GM23338 (cell line): ENCODE measurements at regions not wholly inside any gene's neighbourhood (a gene's known extent, or its start where the extent isn't known, plus 50 kb on each side); places are given as distances from the start of the nearest gene placed in this dataset.

Experiments
- ATAC-seq: fragments of 200-7000 bp; cut with Tn5 transposase; 3 replicates; pipeline ENCODE4 v1.9.1; 2020
- DNase-seq: peaks from one replicate; pipeline ENCODE4 v3.0.0-alpha.2; 2015; ENCODE audit warnings: low spot score
- H2AFZ ChIP-seq: fragments of 200-600 bp; sonication (generic); 2 replicates; pipeline ENCODE4 v1.8.0; 2016; ENCODE audit warnings: antibody characterized with exemption, mild to moderate bottlenecking, moderate library complexity
- H3F3A ChIP-seq: fragments of 200-600 bp; sonication (generic); replicated peaks from 2 replicates; pipeline ENCODE4 v1.8.0; 2017; ENCODE audit warnings: antibody characterized with exemption, mixed run types, low read depth
- H3K27ac ChIP-seq: fragments of 200-600 bp; sonication (generic); 2 replicates; pipeline ENCODE4 v1.6.1; 2016; ENCODE audit warnings: low read depth
- H3K27me3 ChIP-seq: fragments of 200-600 bp; sonication (generic); 2 replicates; pipeline ENCODE4 v1.8.0; 2016; ENCODE audit warnings: mild to moderate bottlenecking, mixed run types, moderate library complexity; ENCODE audit not compliant: insufficient read depth
- H3K36me3 ChIP-seq: fragments of 200-600 bp; sonication (generic); 2 replicates; pipeline ENCODE4 v1.8.0; 2016; ENCODE audit warnings: mild to moderate bottlenecking; ENCODE audit not compliant: insufficient read depth
- H3K4me1 ChIP-seq: fragments of 200-600 bp; sonication (generic); 2 replicates; pipeline ENCODE4 v1.8.0; 2016; ENCODE audit warnings: mild to moderate bottlenecking, moderate library complexity; ENCODE audit not compliant: insufficient read depth
- H3K4me2 ChIP-seq: fragments of 200-600 bp; sonication (generic); 2 replicates; pipeline ENCODE4 v1.7.1; 2017; ENCODE audit warnings: mixed run types
- H3K4me3 ChIP-seq: fragments of 200-600 bp; sonication (generic); 2 replicates; pipeline ENCODE4 v1.6.1; 2016; ENCODE audit warnings: mixed run types
- H3K79me2 ChIP-seq: fragments of 200-600 bp; sonication (generic); replicated peaks from 2 replicates; pipeline ENCODE4 v1.8.0; 2017; ENCODE audit warnings: mild to moderate bottlenecking; ENCODE audit not compliant: insufficient read depth
- H3K9me2 ChIP-seq: fragments of 200-600 bp; sonication (generic); 2 replicates; pipeline ENCODE4 v1.8.0; 2017; ENCODE audit not compliant: insufficient read depth
- H4K20me1 ChIP-seq: fragments of 200-600 bp; sonication (generic); replicated peaks from 2 replicates; pipeline ENCODE4 v1.8.0; 2017; ENCODE audit warnings: mild to moderate bottlenecking; ENCODE audit not compliant: insufficient read depth
- H3K27ac Mint-ChIP-seq: 2 replicates; pipeline ENCODE4 v1.8.0; 2020; ENCODE audit warnings: inconsistent platforms, mild to moderate bottlenecking, moderate library complexity, mixed read lengths
- H3K27me3 Mint-ChIP-seq: 3 replicates; pipeline ENCODE4 v1.8.0; 2022; ENCODE audit warnings: low read depth, mild to moderate bottlenecking, moderate library complexity, mixed read lengths, inconsistent platforms; ENCODE audit not compliant: insufficient read depth, poor library complexity
- H3K36me3 Mint-ChIP-seq: 3 replicates; pipeline ENCODE4 v1.8.0; 2021; ENCODE audit warnings: low read depth, mild to moderate bottlenecking, inconsistent platforms, moderate library complexity, mixed read lengths
- H3K4me1 Mint-ChIP-seq: 3 replicates; pipeline ENCODE4 v1.8.0; 2020; ENCODE audit warnings: mild to moderate bottlenecking, inconsistent platforms, mixed read lengths
- H3K4me3 Mint-ChIP-seq: 3 replicates; pipeline ENCODE4 v1.8.0; 2021; ENCODE audit warnings: moderate library complexity, mild to moderate bottlenecking, inconsistent platforms, mixed read lengths
- H3K9me3 Mint-ChIP-seq: 3 replicates; pipeline ENCODE4 v1.8.0; 2020; ENCODE audit warnings: moderate library complexity, mild to moderate bottlenecking, inconsistent platforms, mixed read lengths
- ETS1 ChIP-seq: IDR thresholded peaks from 2 replicates; pipeline ENCODE4 v1.6.1; 2016; ENCODE audit warnings: antibody characterized with exemption
- EZH2 ChIP-seq: fragments of 200-600 bp; sonication (generic); IDR thresholded peaks from one replicate; pipeline ENCODE4 v1.8.0; 2017; ENCODE audit warnings: antibody characterized with exemption, mild to moderate bottlenecking, low read depth; ENCODE audit not compliant: unreplicated experiment
- EZH2phosphoT487 ChIP-seq: fragments of 200-600 bp; sonication (generic); IDR thresholded peaks from one replicate; pipeline ENCODE4 v1.8.1; 2018; ENCODE audit warnings: antibody characterized with exemption; ENCODE audit not compliant: unreplicated experiment
- JUNB ChIP-seq: IDR thresholded peaks from one replicate; pipeline ENCODE4 v1.6.1; 2016; ENCODE audit warnings: antibody characterized with exemption; ENCODE audit not compliant: unreplicated experiment
- NANOG ChIP-seq: IDR thresholded peaks from 2 replicates; pipeline ENCODE4 v1.6.1; 2016; ENCODE audit warnings: antibody characterized with exemption, borderline replicate concordance
- ZNF114 ChIP-seq: fragments of 250-450 bp; sonication (Bioruptor Pico); IDR thresholded peaks from 2 replicates; pipeline ENCODE4 v1.5.0; 2020; ENCODE audit warnings: mild to moderate bottlenecking, moderate library complexity
- ZNF462 ChIP-seq: fragments of 250-450 bp; sonication (Bioruptor Pico); IDR thresholded peaks from 2 replicates; pipeline ENCODE4 v1.5.0; 2020; ENCODE audit warnings: mild to moderate bottlenecking, moderate library complexity

DNA sequence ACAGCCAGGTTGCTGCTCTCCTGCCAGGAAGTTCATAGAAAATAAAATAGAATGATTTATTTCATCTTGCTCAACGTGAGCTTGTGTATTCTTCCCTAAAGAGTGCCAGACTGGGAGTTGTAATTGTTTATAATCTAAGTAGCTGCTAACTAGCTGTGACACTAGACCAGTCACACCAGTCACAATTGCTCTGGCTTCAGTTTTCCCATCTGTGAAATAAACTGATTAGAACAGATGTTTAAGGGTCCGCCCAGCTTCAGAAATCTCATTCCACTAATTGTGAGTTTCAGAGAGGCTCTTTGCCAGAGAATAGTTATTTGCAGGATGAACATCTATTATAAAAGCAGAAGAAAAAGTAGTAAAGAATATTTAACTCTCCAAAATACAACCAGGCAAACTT, 55.6 kb upstream of the ZDHHC17 start:
- ATAC-seq (no peak), DNase-seq (no peak)
- no peaks in the 10 kb centered on the region for H3F3A ChIP-seq
- no peak for TF ChIP-seq ZNF462 (CRISPR knock-in tag)
- no peak for TF ChIP-seq NANOG
- TF ChIP-seq ETS1 = no peak
- no peak for TF ChIP-seq JUNB
- TF ChIP-seq EZH2phosphoT487 = no peak
- TF ChIP-seq ZNF114 (CRISPR knock-in tag) = no peak
- H3K27me3 ChIP-seq = no peaks in the 10 kb centered on the region
- no peaks in the 10 kb centered on the region for H4K20me1 ChIP-seq
- H2AFZ ChIP-seq = peak overlapping the region; percentile 54; the same call in 1 of the 2 replicates
- no peaks in the 10 kb centered on the region for H3K9me2 ChIP-seq
- peaks cover 5% of the 10 kb centered on the region for H3K4me1 ChIP-seq
- H3K27ac ChIP-seq = no peak overlapping the region
- Mint-ChIP-seq H3K27ac (no peak overlapping the region), H3K9me3 (no peaks in the 10 kb centered on the region; the same call in 2 of the 3 replicates), H3K4me1 (peaks cover 3% of the 10 kb centered on the region), H3K27me3 (peaks cover 3% of the 10 kb centered on the region), H3K4me3 (no peak overlapping the region), H3K36me3 (no peaks in the 10 kb centered on the region)
- no peaks in the 10 kb centered on the region for H3K36me3 ChIP-seq
- no peaks in the 10 kb centered on the region for H3K79me2 ChIP-seq
- H3K4me3 ChIP-seq = no peak overlapping the region
- no peak overlapping the region for H3K4me2 ChIP-seq

DNA sequence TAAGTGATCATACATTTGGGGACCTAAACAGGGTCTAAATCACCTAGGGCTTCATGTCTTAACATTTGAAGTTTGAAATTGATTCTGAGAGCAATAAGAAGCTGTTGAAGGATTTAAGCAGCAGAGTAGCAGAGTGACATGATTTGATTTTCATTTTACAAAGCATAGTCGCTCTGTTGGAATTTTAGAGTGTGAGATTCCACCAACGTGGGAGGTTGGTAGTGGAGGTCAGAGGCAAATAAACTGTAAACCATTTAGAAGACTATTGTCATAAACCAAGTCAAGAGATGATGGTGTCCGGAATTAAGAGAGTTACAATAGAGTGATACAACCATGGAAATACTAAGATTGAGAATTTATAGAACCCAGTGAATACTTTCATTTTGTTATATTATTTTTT, 52.7 kb upstream of the ZDHHC17 start:
- Histone ChIP-seq H3K27me3 (no peaks in the 10 kb centered on the region), H3K4me1 (peaks cover 19% of the 10 kb centered on the region), H3K27ac (no peak overlapping the region), H3K79me2 (no peaks in the 10 kb centered on the region), H3K4me2 (no peak overlapping the region), H3F3A (no peaks in the 10 kb centered on the region), H3K36me3 (no peaks in the 10 kb centered on the region), H3K9me2 (no peaks in the 10 kb centered on the region), H4K20me1 (no peaks in the 10 kb centered on the region), H2AFZ (no peak overlapping the region), H3K4me3 (no peak overlapping the region)
- H3K9me3 Mint-ChIP-seq = no peaks in the 10 kb centered on the region; the same call in 1 of the 3 replicates
- no peaks in the 10 kb centered on the region for H3K27me3 Mint-ChIP-seq
- ATAC-seq (no peak), DNase-seq (no peak)
- H3K4me3 Mint-ChIP-seq = no peak overlapping the region
- no peak overlapping the region for H3K27ac Mint-ChIP-seq
- H3K4me1 Mint-ChIP-seq = peaks cover 13% of the 10 kb centered on the region
- H3K36me3 Mint-ChIP-seq = no peaks in the 10 kb centered on the region
- TF ChIP-seq EZH2 = no peak
